SK-N-SH (cell line): ENCODE measurements at regions not wholly inside any gene's neighbourhood (a gene's known extent, or its start where the extent isn't known, plus 50 kb on each side); places are given as distances from the start of the nearest gene placed in this dataset.

Experiments
- CTCF ChIA-PET: fragments of 300-600, 350-600 bp; formaldehyde crosslinking; extraction: SDS; loops from one replicate; lab custom pipeline; 2021; lab: Yijun Ruan, JAX
- POLR2A ChIA-PET: fragments of 350-600 bp; sonication (Branson Sonifier 250); formaldehyde crosslinking; extraction: SDS; loops from one replicate; lab custom pipeline; 2020; ENCODE audit warnings: antibody characterized with exemption, inconsistent platforms; lab: Yijun Ruan, JAX
- DNase-seq: peaks from one replicate; pipeline ENCODE4 v3.0.0; 2012
- H2AFZ ChIP-seq: fragments of 200-600 bp; sonication (generic); 2 replicates; pipeline ENCODE4 v1.8.1; 2016; ENCODE audit warnings: antibody characterized with exemption, mild to moderate bottlenecking, low read depth
- H3F3A ChIP-seq: fragments of 200-600 bp; sonication (generic); replicated peaks from 2 replicates; pipeline ENCODE3; 2016; ENCODE audit warnings: antibody characterized with exemption, mild to moderate bottlenecking; ENCODE audit not compliant: insufficient read depth
- H3K27ac ChIP-seq, 2 experiments: fragments of 200-500 bp in 1 of 2; fragments of 200-600 bp in 1 of 2; sonication (Bioruptor generic) in 1 of 2; sonication (generic), shearing (Covaris generic) in 1 of 2; 2 replicates each; pipeline versions ENCODE4 v1.5.1 to v1.6.1; 2014 to 2016; ENCODE audit warnings: low read depth in 2 of 2, inconsistent platforms in 1 of 2, low read length in 1 of 2, mild to moderate bottlenecking in 1 of 2, mixed read lengths in 1 of 2
- H3K27me3 ChIP-seq: fragments of 200-600 bp; sonication (generic), shearing (Covaris generic); 2 replicates; pipeline ENCODE4 v1.6.1; 2016; ENCODE audit warnings: mixed run types; ENCODE audit not compliant: insufficient read depth
- H3K36me3 ChIP-seq, 2 experiments: fragments of 200-500 bp in 1 of 2; fragments of 200-600 bp in 1 of 2; sonication (Bioruptor generic) in 1 of 2; sonication (generic) in 1 of 2; replicated peaks in 1 of 2; 2 replicates each; pipeline versions ENCODE3 to v1.5.1; 2014 to 2016; ENCODE audit warnings: low read length in 1 of 2, mild to moderate bottlenecking in 1 of 2; ENCODE audit not compliant: insufficient read depth in 2 of 2, control insufficient read depth in 1 of 2
- H3K4me1 ChIP-seq, 2 experiments: fragments of 200-500 bp in 1 of 2; fragments of 200-600 bp in 1 of 2; sonication (Bioruptor generic) in 1 of 2; sonication (generic), shearing (Covaris generic) in 1 of 2; 2 replicates each; pipeline versions ENCODE4 v1.5.1 to v1.6.1; 2014 to 2016; ENCODE audit warnings: low read depth in 1 of 2, low read length in 1 of 2, mixed run types in 1 of 2; ENCODE audit not compliant: insufficient read depth in 2 of 2, control insufficient read depth in 1 of 2
- H3K4me2 ChIP-seq: fragments of 200-600 bp; sonication (generic), shearing (Covaris generic); 2 replicates; pipeline ENCODE4 v1.6.1; 2017; ENCODE audit warnings: mixed run types
- H3K4me3 ChIP-seq, 2 experiments: fragments of 200-500 bp in 1 of 2; fragments of 200-600 bp in 1 of 2; sonication (Bioruptor generic) in 1 of 2; sonication (generic), shearing (Covaris generic) in 1 of 2; 2 replicates each; pipeline versions ENCODE4 v1.5.1 to v1.8.1; 2014 to 2016; ENCODE audit warnings: low read depth in 2 of 2, inconsistent platforms in 1 of 2, low read length in 1 of 2, mild to moderate bottlenecking in 1 of 2, mixed read lengths in 1 of 2, moderate library complexity in 1 of 2
- H3K79me2 ChIP-seq: fragments of 200-600 bp; sonication (generic); 2 replicates; pipeline ENCODE4 v1.8.1; 2017; ENCODE audit warnings: mild to moderate bottlenecking; ENCODE audit not compliant: insufficient read depth
- H3K9ac ChIP-seq: fragments of 200-600 bp; sonication (generic); 2 replicates; pipeline ENCODE4 v1.6.1; 2017; ENCODE audit warnings: mixed run types
- H3K9me2 ChIP-seq: fragments of 200-600 bp; sonication (generic); 2 replicates; pipeline ENCODE4 v1.6.1; 2017; ENCODE audit warnings: mixed run types
- H3K9me3 ChIP-seq: fragments of 200-600 bp; sonication (generic); 2 replicates; pipeline ENCODE4 v1.6.1; 2017; ENCODE audit warnings: mixed run types, mild to moderate bottlenecking, moderate library complexity
- H4K20me1 ChIP-seq: fragments of 200-600 bp; sonication (generic); 2 replicates; pipeline ENCODE4 v1.6.1; 2017; ENCODE audit warnings: mild to moderate bottlenecking, mixed run types; ENCODE audit not compliant: insufficient read depth
- CHD2 ChIP-seq: fragments of 150-350 bp; IDR thresholded peaks from 2 replicates; pipeline ENCODE4 v1.6.1; 2018; ENCODE audit warnings: low read length; ENCODE audit not compliant: partially characterized antibody
- FOSL2 ChIP-seq: IDR thresholded peaks from 2 replicates; pipeline ENCODE4 v1.4.0; 2012; ENCODE audit warnings: low read depth, mild to moderate bottlenecking, moderate library complexity, borderline replicate concordance
- GABPA ChIP-seq: IDR thresholded peaks from 2 replicates; pipeline ENCODE4 v1.4.0; 2012; ENCODE audit warnings: low read depth, mild to moderate bottlenecking
- JUND ChIP-seq: IDR thresholded peaks from 2 replicates; pipeline ENCODE4 v1.4.0; 2012
- POLR2AphosphoS5 ChIP-seq: IDR thresholded peaks from 2 replicates; pipeline ENCODE4 v1.6.1; 2012; ENCODE audit warnings: low read depth, low read length
- SIN3A ChIP-seq: IDR thresholded peaks from 2 replicates; pipeline ENCODE4 v1.6.1; 2012; ENCODE audit warnings: low read depth, mild to moderate bottlenecking, low read length, moderate library complexity, borderline replicate concordance
- TAF1 ChIP-seq: IDR thresholded peaks from 2 replicates; pipeline ENCODE4 v1.6.1; 2012; ENCODE audit warnings: low read depth, mild to moderate bottlenecking, low read length, moderate library complexity, borderline replicate concordance
- WGBS: methylation state at CpG from one replicate; pipeline ENCODE4 v1.1.6; 2017; ENCODE audit warnings: low lambda C conversion rate; 5-methylcytosine and 5-hydroxymethylcytosine counted together
- TF ChIP-seq, protein P1 (sequence below): IDR thresholded peaks from 2 replicates; pipeline ENCODE4 v1.4.0; 2012; ENCODE audit warnings: low read depth, borderline replicate concordance
- TF ChIP-seq, protein P2 (sequence below): IDR thresholded peaks from 2 replicates; pipeline ENCODE4 v1.4.0; 2012; ENCODE audit warnings: low read depth, borderline replicate concordance
- TF ChIP-seq, protein P3 (sequence below): IDR thresholded peaks from 2 replicates; pipeline ENCODE4 v1.6.1; 2012; ENCODE audit warnings: mild to moderate bottlenecking, low read depth, low read length, moderate library complexity

DNA sequence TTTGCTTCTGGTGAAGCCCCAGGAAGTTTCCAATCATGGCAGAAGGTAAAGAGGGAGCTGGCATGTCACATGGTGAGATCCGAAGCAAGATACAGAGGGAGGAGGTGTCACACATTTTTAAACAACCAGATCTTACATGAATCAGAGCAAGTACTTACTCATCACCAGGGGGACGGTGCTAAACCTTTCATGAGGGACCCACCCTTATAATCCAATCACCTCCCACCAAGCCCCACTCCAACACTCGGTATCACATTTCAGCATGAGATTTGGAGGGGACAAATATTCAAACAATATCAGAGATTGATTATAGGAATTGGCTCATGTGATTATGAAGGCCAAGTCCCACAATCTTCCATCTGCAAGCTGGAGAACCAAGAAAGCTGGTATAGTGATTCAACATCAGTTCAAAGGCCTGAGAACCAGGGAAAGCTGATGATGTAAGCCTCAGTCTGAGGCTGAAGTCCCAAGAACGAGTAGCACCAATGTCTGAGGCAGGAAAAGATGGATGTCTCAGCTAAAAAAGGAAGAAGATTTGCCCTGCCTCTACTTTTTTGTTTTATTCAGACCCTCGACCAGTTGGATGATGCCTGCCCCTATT is 58.6 kb upstream of the WDFY2 start:
- H3K27me3 ChIP-seq = no peaks in the 10 kb centered on the region
- no peaks in the 10 kb centered on the region for H4K20me1 ChIP-seq
- TF ChIP-seq POLR2AphosphoS5 (no peak), TAF1 (no peak), CHD2 (no peak), FOSL2 (no peak), GABPA (no peak), JUND (no peak), SIN3A (no peak)
- TF ChIP-seq, protein P1, sequence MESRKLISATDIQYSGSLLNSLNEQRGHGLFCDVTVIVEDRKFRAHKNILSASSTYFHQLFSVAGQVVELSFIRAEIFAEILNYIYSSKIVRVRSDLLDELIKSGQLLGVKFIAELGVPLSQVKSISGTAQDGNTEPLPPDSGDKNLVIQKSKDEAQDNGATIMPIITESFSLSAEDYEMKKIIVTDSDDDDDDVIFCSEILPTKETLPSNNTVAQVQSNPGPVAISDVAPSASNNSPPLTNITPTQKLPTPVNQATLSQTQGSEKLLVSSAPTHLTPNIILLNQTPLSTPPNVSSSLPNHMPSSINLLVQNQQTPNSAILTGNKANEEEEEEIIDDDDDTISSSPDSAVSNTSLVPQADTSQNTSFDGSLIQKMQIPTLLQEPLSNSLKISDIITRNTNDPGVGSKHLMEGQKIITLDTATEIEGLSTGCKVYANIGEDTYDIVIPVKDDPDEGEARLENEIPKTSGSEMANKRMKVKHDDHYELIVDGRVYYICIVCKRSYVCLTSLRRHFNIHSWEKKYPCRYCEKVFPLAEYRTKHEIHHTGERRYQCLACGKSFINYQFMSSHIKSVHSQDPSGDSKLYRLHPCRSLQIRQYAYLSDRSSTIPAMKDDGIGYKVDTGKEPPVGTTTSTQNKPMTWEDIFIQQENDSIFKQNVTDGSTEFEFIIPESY = no peak
- TF ChIP-seq, protein P2, sequence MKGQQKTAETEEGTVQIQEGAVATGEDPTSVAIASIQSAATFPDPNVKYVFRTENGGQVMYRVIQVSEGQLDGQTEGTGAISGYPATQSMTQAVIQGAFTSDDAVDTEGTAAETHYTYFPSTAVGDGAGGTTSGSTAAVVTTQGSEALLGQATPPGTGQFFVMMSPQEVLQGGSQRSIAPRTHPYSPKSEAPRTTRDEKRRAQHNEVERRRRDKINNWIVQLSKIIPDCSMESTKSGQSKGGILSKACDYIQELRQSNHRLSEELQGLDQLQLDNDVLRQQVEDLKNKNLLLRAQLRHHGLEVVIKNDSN = no peak
- TF ChIP-seq, protein P3, sequence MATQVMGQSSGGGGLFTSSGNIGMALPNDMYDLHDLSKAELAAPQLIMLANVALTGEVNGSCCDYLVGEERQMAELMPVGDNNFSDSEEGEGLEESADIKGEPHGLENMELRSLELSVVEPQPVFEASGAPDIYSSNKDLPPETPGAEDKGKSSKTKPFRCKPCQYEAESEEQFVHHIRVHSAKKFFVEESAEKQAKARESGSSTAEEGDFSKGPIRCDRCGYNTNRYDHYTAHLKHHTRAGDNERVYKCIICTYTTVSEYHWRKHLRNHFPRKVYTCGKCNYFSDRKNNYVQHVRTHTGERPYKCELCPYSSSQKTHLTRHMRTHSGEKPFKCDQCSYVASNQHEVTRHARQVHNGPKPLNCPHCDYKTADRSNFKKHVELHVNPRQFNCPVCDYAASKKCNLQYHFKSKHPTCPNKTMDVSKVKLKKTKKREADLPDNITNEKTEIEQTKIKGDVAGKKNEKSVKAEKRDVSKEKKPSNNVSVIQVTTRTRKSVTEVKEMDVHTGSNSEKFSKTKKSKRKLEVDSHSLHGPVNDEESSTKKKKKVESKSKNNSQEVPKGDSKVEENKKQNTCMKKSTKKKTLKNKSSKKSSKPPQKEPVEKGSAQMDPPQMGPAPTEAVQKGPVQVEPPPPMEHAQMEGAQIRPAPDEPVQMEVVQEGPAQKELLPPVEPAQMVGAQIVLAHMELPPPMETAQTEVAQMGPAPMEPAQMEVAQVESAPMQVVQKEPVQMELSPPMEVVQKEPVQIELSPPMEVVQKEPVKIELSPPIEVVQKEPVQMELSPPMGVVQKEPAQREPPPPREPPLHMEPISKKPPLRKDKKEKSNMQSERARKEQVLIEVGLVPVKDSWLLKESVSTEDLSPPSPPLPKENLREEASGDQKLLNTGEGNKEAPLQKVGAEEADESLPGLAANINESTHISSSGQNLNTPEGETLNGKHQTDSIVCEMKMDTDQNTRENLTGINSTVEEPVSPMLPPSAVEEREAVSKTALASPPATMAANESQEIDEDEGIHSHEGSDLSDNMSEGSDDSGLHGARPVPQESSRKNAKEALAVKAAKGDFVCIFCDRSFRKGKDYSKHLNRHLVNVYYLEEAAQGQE = no peak
- POLR2A ChIA-PET = no interaction called here
- peaks cover 4% of the 10 kb centered on the region; the same call in 1 of the 2 replicates for H3K9me3 ChIP-seq
- no peaks in the 10 kb centered on the region for H3K36me3 ChIP-seq
- DNase-seq = no peak
- peaks cover 8% of the 10 kb centered on the region for H3F3A ChIP-seq
- H3K4me2 ChIP-seq = no peak overlapping the region
- H2AFZ ChIP-seq = no peak overlapping the region; the same call in 1 of the 2 replicates
- H3K9me2 ChIP-seq = no peaks in the 10 kb centered on the region
- CTCF ChIA-PET = interaction anchor here (1.1 to 1.6 kb wide), 2 partner anchors 9 to 34 kb away, joined by 3 to 4 read pairs; no protein-coding TSS in a partner anchor
- H3K4me3 ChIP-seq = no peak overlapping the region
- H3K9ac ChIP-seq = no peak overlapping the region
- no peaks in the 10 kb centered on the region for H3K79me2 ChIP-seq
- peaks cover 9 to 19% of the 10 kb centered on the region in 2 experiments for H3K4me1 ChIP-seq
- 44% methylated on average over 5 of the region's 5 CpGs for WGBS
- no peak overlapping the region for H3K27ac ChIP-seq
